ENCODE measurements at regions not wholly inside any gene's neighbourhood (a gene's known extent, or its start where the extent isn't known, plus 50 kb on each side); places are given as distances from the start of the nearest gene placed in this dataset.

- 82% methylated on average over 2 of the region's 2 CpGs for WGBS
- no peak overlapping the region for H3K27ac ChIP-seq (ENCODE audit: low read depth in 1 of 2, low read length in 2 of 2)
Observed at GRCh38 chr10:90417476-90418210, 440.2 kb downstream of the HTR7 start.

GRCh38 chr10:90418869-90419652 is 438.8 kb downstream of the HTR7 start:
- no peaks in the 10 kb centered on the region for H3K36me3 ChIP-seq (ENCODE audit: control insufficient read depth in 4 of 4, insufficient read depth in 3 of 4, low read depth in 1 of 4, low read length in 3 of 4)
- TF ChIP-seq HNF4A (conservative IDR thresholded peaks at IDR 0.05) = peak in 1 of 2 donors; percentile 39
- TF ChIP-seq FOXA1 (IDR thresholded peaks at IDR 0.05) = no peak
- H3K9ac ChIP-seq (ENCODE audit: low read depth in 1 of 2, low read length in 2 of 2) = no peak overlapping the region
- no peaks in the 10 kb centered on the region for H3K9me3 ChIP-seq (ENCODE audit: control insufficient read depth in 4 of 4, low read length in 3 of 4)
- H3K27ac ChIP-seq (ENCODE audit: low read depth in 1 of 2, low read length in 2 of 2) = no peak overlapping the region
- no peak overlapping the region for H3K4me3 ChIP-seq (ENCODE audit: low read depth in 1 of 3, low read length in 3 of 3)
- no peaks in the 10 kb centered on the region for H3K27me3 ChIP-seq (ENCODE audit: control insufficient read depth in 4 of 4, insufficient read depth in 4 of 4, low read length in 3 of 4)
- peaks cover 2 to 6% (median 4%) of the 10 kb centered on the region in 4 donors for H3K4me1 ChIP-seq (ENCODE audit: control insufficient read depth in 4 of 4, insufficient read depth in 4 of 4, low read length in 3 of 4)
- WGBS = 63% methylated on average over 7 of the region's 7 CpGs
- DNase-seq (ENCODE audit: low spot score) = no peak

More at GRCh38 chr10:90417476-90418210, 440.2 kb downstream of the HTR7 start:
- Histone ChIP-seq H3K36me3 (ENCODE audit: control insufficient read depth in 4 of 4, insufficient read depth in 3 of 4, low read depth in 1 of 4, low read length in 3 of 4) (no peaks in the 10 kb centered on the region), H3K4me1 (ENCODE audit: control insufficient read depth in 4 of 4, insufficient read depth in 4 of 4, low read length in 3 of 4) (peaks cover 2 to 6% (median 4%) of the 10 kb centered on the region in 4 donors), H3K27me3 (ENCODE audit: control insufficient read depth in 4 of 4, insufficient read depth in 4 of 4, low read length in 3 of 4) (no peaks in the 10 kb centered on the region), H3K9me3 (ENCODE audit: control insufficient read depth in 4 of 4, low read length in 3 of 4) (no peaks in the 10 kb centered on the region), H3K4me3 (ENCODE audit: low read depth in 1 of 3, low read length in 3 of 3) (no peak overlapping the region), H3K9ac (ENCODE audit: low read depth in 1 of 2, low read length in 2 of 2) (no peak overlapping the region)
- TF ChIP-seq FOXA2 (IDR thresholded peaks at IDR 0.05) = no peak
- no peak for TF ChIP-seq SP1 (IDR thresholded peaks at IDR 0.05)
- no peak for TF ChIP-seq HNF4G (IDR thresholded peaks at IDR 0.05)
- no peak for TF ChIP-seq RAD21 (IDR thresholded peaks at IDR 0.05)
- TF ChIP-seq RXRA (IDR thresholded peaks at IDR 0.05) = no peak
- no peak for TF ChIP-seq CTCF (IDR thresholded peaks at IDR 0.05; ENCODE audit: low read depth, low read length, missing input control)
- TF ChIP-seq GABPA (IDR thresholded peaks at IDR 0.05 in 1 of 2, conservative IDR thresholded peaks at IDR 0.05 in 1 of 2) = no peak
- TF ChIP-seq ZBTB33 (IDR thresholded peaks at IDR 0.05) = no peak
- DNase-seq (ENCODE audit: low spot score) = no peak

- peaks cover 2 to 6% (median 4%) of the 10 kb centered on the region in 4 donors for H3K4me1 ChIP-seq (ENCODE audit: control insufficient read depth in 4 of 4, insufficient read depth in 4 of 4, low read length in 3 of 4)
- H3K27ac ChIP-seq (ENCODE audit: low read depth in 1 of 2, low read length in 2 of 2) = no peak overlapping the region
- H3K4me3 ChIP-seq (ENCODE audit: low read depth in 1 of 3, low read length in 3 of 3) = no peak overlapping the region
- DNase-seq (ENCODE audit: low spot score) = no peak
- no peaks in the 10 kb centered on the region for H3K36me3 ChIP-seq (ENCODE audit: control insufficient read depth in 4 of 4, insufficient read depth in 3 of 4, low read depth in 1 of 4, low read length in 3 of 4)
- no peaks in the 10 kb centered on the region for H3K27me3 ChIP-seq (ENCODE audit: control insufficient read depth in 4 of 4, insufficient read depth in 4 of 4, low read length in 3 of 4)
- 80% methylated on average over 1 of the region's 1 CpG for WGBS
- TF ChIP-seq ZBTB33 (IDR thresholded peaks at IDR 0.05) = no peak
- no peaks in the 10 kb centered on the region for H3K9me3 ChIP-seq (ENCODE audit: control insufficient read depth in 4 of 4, low read length in 3 of 4)
- H3K9ac ChIP-seq (ENCODE audit: low read depth in 1 of 2, low read length in 2 of 2) = no peak overlapping the region
Observed at GRCh38 chr10:90420637-90421318, 437.1 kb downstream of the HTR7 start.
